Caco-2 (cell line): ENCODE measurements at regions not wholly inside any gene's neighbourhood (a gene's known extent, or its start where the extent isn't known, plus 50 kb on each side); places are given as distances from the start of the nearest gene placed in this dataset.

Experiments
- BruUV-seq: library from RNA; stranded (reverse); fragments of 400-500 nt; replicated peaks from 2 replicates; lab custom pipeline; 2021; lab: Mats Ljungman, UMichigan
- CTCF ChIA-PET: fragments of 300-600 bp; sonication (Branson Sonifier 250); formaldehyde crosslinking; loops from one replicate; lab custom pipeline; 2022; ENCODE audit warnings: antibody characterized with exemption; lab: Charles Lee
- POLR2A ChIA-PET: fragments of 300-600 bp; sonication (Branson Sonifier 250); formaldehyde crosslinking; loops from one replicate; lab custom pipeline; 2022; ENCODE audit warnings: antibody characterized with exemption; lab: Charles Lee
- DNase-seq, 2 experiments: peaks; one replicate each; pipeline versions ENCODE4 v3.0.0 to v3.0.0-alpha.2; 2020 to 2022
- H3K27me3 ChIP-seq: replicated peaks from 2 replicates; pipeline ENCODE4 v1.6.0; 2011; ENCODE audit warnings: low read length; ENCODE audit not compliant: control insufficient read depth, insufficient read depth
- H3K36me3 ChIP-seq: 2 replicates; pipeline ENCODE4 v1.5.1; 2011; ENCODE audit warnings: low read length; ENCODE audit not compliant: control insufficient read depth, insufficient read depth
- H3K4me1 ChIP-seq: fragments of 250-450 bp; sonication (Bioruptor Pico); 2 replicates; pipeline ENCODE4 v1.5.1; 2020; ENCODE audit warnings: mild to moderate bottlenecking
- H3K4me3 ChIP-seq: 2 replicates; pipeline ENCODE4 v1.5.1; 2011; ENCODE audit warnings: low read depth, mild to moderate bottlenecking, control low read depth, low read length
- H3K9me3 ChIP-seq: fragments of 250-450 bp; sonication (Bioruptor Pico); 2 replicates; pipeline ENCODE4 v1.5.1; 2020; ENCODE audit warnings: mild to moderate bottlenecking, moderate library complexity
- H3K27ac Mint-ChIP-seq: one replicate; pipeline ENCODE4 v1.8.0; 2022; ENCODE audit warnings: mixed read lengths; ENCODE audit not compliant: unreplicated experiment
- H3K27me3 Mint-ChIP-seq: one replicate; pipeline ENCODE4 v1.8.0; 2022; ENCODE audit warnings: mixed read lengths; ENCODE audit not compliant: insufficient read depth, unreplicated experiment
- H3K36me3 Mint-ChIP-seq: one replicate; pipeline ENCODE4 v1.8.0; 2022; ENCODE audit warnings: mild to moderate bottlenecking, mixed read lengths; ENCODE audit not compliant: insufficient read depth, unreplicated experiment
- H3K4me1 Mint-ChIP-seq: one replicate; pipeline ENCODE4 v1.8.0; 2022; ENCODE audit warnings: low read depth, mixed read lengths; ENCODE audit not compliant: unreplicated experiment
- H3K4me3 Mint-ChIP-seq: one replicate; pipeline ENCODE4 v1.8.0; 2022; ENCODE audit warnings: mild to moderate bottlenecking, moderate library complexity, mixed read lengths; ENCODE audit not compliant: unreplicated experiment
- H3K9me3 Mint-ChIP-seq: one replicate; pipeline ENCODE4 v1.8.0; 2022; ENCODE audit warnings: mixed read lengths; ENCODE audit not compliant: unreplicated experiment
- intact Hi-C: fragments of 100-400 bp; cut with micrococcal nuclease; formaldehyde crosslinking; loops from one replicate; pipeline ENCODE4 v1.10.0; 2022; ENCODE audit not compliant: unreplicated experiment
- TF ChIP-seq, protein P1 (sequence below), 2 experiments: fragments of 200-600 bp in 1 of 2; IDR thresholded peaks; 1 replicate in 1 of 2; 2 replicates in 1 of 2; pipeline versions ENCODE4 v1.5.1 to v1.8.0; 2011 to 2022; ENCODE audit warnings: antibody characterized with exemption in 1 of 2, control low read depth in 1 of 2, inconsistent platforms in 1 of 2, low read depth in 1 of 2, low read length in 1 of 2, mild to moderate bottlenecking in 1 of 2, moderate library complexity in 1 of 2; ENCODE audit not compliant: insufficient read depth in 1 of 2, severe bottlenecking in 1 of 2, unreplicated experiment in 1 of 2

DNA sequence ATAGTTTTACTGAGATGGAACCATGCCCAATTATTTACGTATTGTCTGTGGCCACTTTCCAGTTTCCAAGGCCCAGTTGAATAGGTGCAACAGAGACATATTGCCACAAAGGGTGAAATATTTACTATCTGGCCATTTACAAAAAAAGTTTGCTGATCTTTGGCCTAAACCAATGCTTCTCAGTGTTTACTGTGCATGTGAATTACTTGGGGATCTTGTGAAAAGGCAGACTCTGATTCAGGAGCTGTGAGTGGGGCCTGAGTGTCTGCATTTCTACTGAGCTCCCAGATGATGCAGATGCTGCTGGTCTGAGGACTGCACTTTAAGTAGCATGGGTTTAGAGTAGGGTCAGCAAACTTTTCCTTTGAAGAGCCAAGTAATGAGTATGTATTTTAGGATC, 94.1 kb upstream of the PDE5A start:
- DNase-seq: no peak
- POLR2A ChIA-PET: no interaction called here
- Histone ChIP-seq H3K9me3 (peaks cover 6% of the 10 kb centered on the region; the same call in 1 of the 2 replicates), H3K4me3 (no peak overlapping the region), H3K4me1 (no peaks in the 10 kb centered on the region), H3K36me3 (no peaks in the 10 kb centered on the region), H3K27me3 (no peaks in the 10 kb centered on the region)
- CTCF ChIA-PET: no interaction called here
- BruUV-seq: no TSS peak
- Mint-ChIP-seq H3K27me3 (no peaks in the 10 kb centered on the region), H3K9me3 (peaks cover 34% of the 10 kb centered on the region), H3K4me1 (no peaks in the 10 kb centered on the region), H3K36me3 (peaks cover 4% of the 10 kb centered on the region), H3K27ac (no peak overlapping the region), H3K4me3 (no peak overlapping the region)
- TF ChIP-seq, protein P1, sequence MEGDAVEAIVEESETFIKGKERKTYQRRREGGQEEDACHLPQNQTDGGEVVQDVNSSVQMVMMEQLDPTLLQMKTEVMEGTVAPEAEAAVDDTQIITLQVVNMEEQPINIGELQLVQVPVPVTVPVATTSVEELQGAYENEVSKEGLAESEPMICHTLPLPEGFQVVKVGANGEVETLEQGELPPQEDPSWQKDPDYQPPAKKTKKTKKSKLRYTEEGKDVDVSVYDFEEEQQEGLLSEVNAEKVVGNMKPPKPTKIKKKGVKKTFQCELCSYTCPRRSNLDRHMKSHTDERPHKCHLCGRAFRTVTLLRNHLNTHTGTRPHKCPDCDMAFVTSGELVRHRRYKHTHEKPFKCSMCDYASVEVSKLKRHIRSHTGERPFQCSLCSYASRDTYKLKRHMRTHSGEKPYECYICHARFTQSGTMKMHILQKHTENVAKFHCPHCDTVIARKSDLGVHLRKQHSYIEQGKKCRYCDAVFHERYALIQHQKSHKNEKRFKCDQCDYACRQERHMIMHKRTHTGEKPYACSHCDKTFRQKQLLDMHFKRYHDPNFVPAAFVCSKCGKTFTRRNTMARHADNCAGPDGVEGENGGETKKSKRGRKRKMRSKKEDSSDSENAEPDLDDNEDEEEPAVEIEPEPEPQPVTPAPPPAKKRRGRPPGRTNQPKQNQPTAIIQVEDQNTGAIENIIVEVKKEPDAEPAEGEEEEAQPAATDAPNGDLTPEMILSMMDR (IDR thresholded peaks at IDR 0.05; ENCODE audit: insufficient read depth in 1 of 2, low read depth in 1 of 2, low read length in 1 of 2, severe bottlenecking in 1 of 2, unreplicated experiment in 1 of 2): no peak
- intact Hi-C loops: no loop called here

DNA sequence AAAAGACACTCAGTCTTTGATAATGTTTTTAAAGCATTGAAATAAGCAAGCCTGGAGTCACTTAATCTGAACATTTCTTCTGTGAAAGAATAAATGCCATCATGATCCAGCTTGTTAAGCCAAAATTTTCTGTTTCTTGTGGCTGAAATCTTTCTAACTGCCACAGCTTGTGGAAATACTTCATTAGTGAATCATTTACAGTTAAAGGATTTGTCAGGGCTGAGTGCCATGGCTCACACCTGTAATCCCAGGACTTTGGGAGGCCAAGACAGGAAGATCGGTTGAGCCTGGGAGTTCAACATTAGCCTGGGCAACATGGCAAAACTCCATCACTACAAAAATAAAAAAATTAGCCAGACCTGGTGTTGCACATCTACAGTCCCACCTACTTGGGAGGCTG, 93.3 kb upstream of the PDE5A start:
- intact Hi-C loops: no loop called here
- TF ChIP-seq, protein P1 (IDR thresholded peaks at IDR 0.05; ENCODE audit: insufficient read depth in 1 of 2, low read depth in 1 of 2, low read length in 1 of 2, severe bottlenecking in 1 of 2, unreplicated experiment in 1 of 2): no peak
- Mint-ChIP-seq H3K36me3 (peaks cover 6% of the 10 kb centered on the region), H3K27me3 (no peaks in the 10 kb centered on the region), H3K27ac (no peak overlapping the region), H3K9me3 (peaks cover 40% of the 10 kb centered on the region), H3K4me3 (no peak overlapping the region), H3K4me1 (no peaks in the 10 kb centered on the region)
- H3K9me3 ChIP-seq: peaks cover 13% of the 10 kb centered on the region; the same call in 1 of the 2 replicates
- H3K27me3 ChIP-seq: no peaks in the 10 kb centered on the region
- no peak for DNase-seq
- no TSS peak for BruUV-seq
- ChIA-PET POLR2A (no interaction called here), CTCF (no interaction called here)
- H3K36me3 ChIP-seq: no peaks in the 10 kb centered on the region
- H3K4me1 ChIP-seq: no peaks in the 10 kb centered on the region
- no peak overlapping the region for H3K4me3 ChIP-seq

DNA sequence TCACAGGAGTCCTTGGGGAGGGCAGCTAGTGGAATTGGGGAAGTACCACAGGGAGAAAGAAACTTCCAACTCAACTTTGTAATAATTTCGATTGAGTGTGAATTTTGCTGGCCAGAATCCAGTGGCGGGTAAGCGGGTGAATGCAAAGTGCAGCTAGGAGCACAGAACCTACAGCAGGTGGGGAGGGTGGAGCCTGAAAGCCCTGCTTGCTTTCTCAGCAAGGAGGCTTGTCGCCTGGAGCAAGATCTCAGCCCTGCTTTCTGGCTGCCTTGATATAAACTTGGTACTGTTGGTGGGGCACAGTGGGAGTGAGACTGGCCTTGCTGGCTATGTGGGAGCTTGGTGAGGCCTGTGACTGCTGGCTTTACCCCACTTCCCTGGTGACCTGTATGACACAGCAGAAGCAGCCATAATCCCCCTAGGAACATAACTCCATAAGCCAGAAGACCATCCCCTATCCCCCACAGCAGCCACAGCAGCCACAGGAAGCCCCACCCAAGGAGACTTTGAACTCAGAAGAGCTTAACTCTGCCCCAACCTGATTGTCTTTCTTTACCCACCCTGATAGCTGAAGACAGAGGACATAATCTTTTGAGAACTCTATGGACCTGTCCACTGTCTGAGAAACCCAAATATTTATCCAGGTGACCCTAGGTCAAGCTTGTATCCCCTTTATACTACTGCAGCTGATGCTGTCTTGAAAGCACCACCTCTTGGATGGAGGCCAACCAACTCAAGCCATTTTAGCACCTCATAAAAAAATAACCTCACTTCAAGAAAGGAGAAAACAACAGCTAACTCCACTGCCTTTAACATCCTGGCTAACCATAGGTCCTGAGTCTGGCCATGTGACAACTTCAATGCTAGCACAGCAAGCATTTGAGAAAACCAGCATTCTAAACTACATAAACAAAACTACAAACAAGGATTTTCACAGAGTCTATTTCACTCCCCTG, 87.2 kb upstream of the PDE5A start:
- TF ChIP-seq, protein P1 (IDR thresholded peaks at IDR 0.05; ENCODE audit: insufficient read depth in 1 of 2, low read depth in 1 of 2, low read length in 1 of 2, severe bottlenecking in 1 of 2, unreplicated experiment in 1 of 2): no peak
- no peak overlapping the region for H3K27ac Mint-ChIP-seq
- CTCF ChIA-PET: no interaction called here
- no peaks in the 10 kb centered on the region for H3K4me1 ChIP-seq
- BruUV-seq: no TSS peak
- no peaks in the 10 kb centered on the region for H3K27me3 Mint-ChIP-seq
- DNase-seq: no peak
- peaks cover 74% of the 10 kb centered on the region for H3K9me3 Mint-ChIP-seq
- H3K27me3 ChIP-seq: no peaks in the 10 kb centered on the region
- peaks cover 28% of the 10 kb centered on the region for H3K9me3 ChIP-seq
- H3K4me1 Mint-ChIP-seq: no peaks in the 10 kb centered on the region
- H3K36me3 Mint-ChIP-seq: peaks cover 6% of the 10 kb centered on the region
- H3K36me3 ChIP-seq: no peaks in the 10 kb centered on the region
- intact Hi-C loops: no loop called here
- H3K4me3 Mint-ChIP-seq: no peak overlapping the region
- POLR2A ChIA-PET: no interaction called here
- H3K4me3 ChIP-seq: no peak overlapping the region
